OCI-LY1 (cell line): ENCODE measurements at regions not wholly inside any gene's neighbourhood (a gene's known extent, or its start where the extent isn't known, plus 50 kb on each side); places are given as distances from the start of the nearest gene placed in this dataset.

ENCODE experiments used
- H2AFZ ChIP-seq: fragments of 200-600 bp; sonication (generic), shearing (Covaris generic); 2 replicates; pipeline ENCODE4 v1.6.0; 2014; ENCODE audit warnings: antibody characterized with exemption, mild to moderate bottlenecking, low read length
- H3F3A ChIP-seq: fragments of 200-600 bp; sonication (generic), shearing (Covaris generic); 2 replicates; pipeline ENCODE4 v1.6.0; 2014; ENCODE audit warnings: mild to moderate bottlenecking, antibody characterized with exemption, low read length, moderate library complexity; ENCODE audit not compliant: insufficient read depth
- H3K27ac ChIP-seq: fragments of 200-600 bp; sonication (generic); 2 replicates; pipeline ENCODE4 v1.5.1; 2014; ENCODE audit warnings: low read length, mixed run types, mild to moderate bottlenecking, low read depth; ENCODE audit not compliant: poor library complexity, severe bottlenecking
- H3K27me3 ChIP-seq: fragments of 200-600 bp; sonication (generic); 2 replicates; pipeline ENCODE4 v1.6.0; 2014; ENCODE audit warnings: antibody characterized with exemption, mild to moderate bottlenecking, low read length, moderate library complexity; ENCODE audit not compliant: insufficient read depth
- H3K36me3 ChIP-seq: fragments of 200-600 bp; sonication (generic); 2 replicates; pipeline ENCODE4 v1.6.1; 2014; ENCODE audit warnings: mild to moderate bottlenecking, antibody characterized with exemption, low read length, moderate library complexity, mixed read lengths; ENCODE audit not compliant: insufficient read depth
- H3K4me1 ChIP-seq: fragments of 200-600 bp; sonication (generic); 2 replicates; pipeline ENCODE4 v1.5.1; 2014; ENCODE audit warnings: mild to moderate bottlenecking, low read length, moderate library complexity; ENCODE audit not compliant: insufficient read depth, severe bottlenecking
- H3K4me2 ChIP-seq: fragments of 200-600 bp; sonication (generic), shearing (Covaris generic); 2 replicates; pipeline ENCODE4 v1.6.1; 2014; ENCODE audit warnings: low read length
- H3K4me3 ChIP-seq: fragments of 200-600 bp; sonication (generic); 2 replicates; pipeline ENCODE4 v1.5.1; 2014; ENCODE audit warnings: low read length, low read depth, mild to moderate bottlenecking, mixed read lengths; ENCODE audit not compliant: poor library complexity, severe bottlenecking
- H3K79me2 ChIP-seq: fragments of 200-600 bp; shearing (Covaris generic); 2 replicates; pipeline ENCODE4 v1.6.1; 2016; ENCODE audit warnings: mixed run types, low read length, mixed read lengths; ENCODE audit not compliant: insufficient read depth
- H3K9ac ChIP-seq: fragments of 200-600 bp; sonication (generic), shearing (Covaris generic); 2 replicates; pipeline ENCODE4 v1.6.1; 2014; ENCODE audit warnings: mild to moderate bottlenecking, low read length, mixed read lengths
- H3K9me2 ChIP-seq: fragments of 200-600 bp; sonication (generic), shearing (Covaris generic); 2 replicates; pipeline ENCODE4 v1.6.1; 2014; ENCODE audit warnings: low read depth, mild to moderate bottlenecking, low read length, mixed read lengths
- H3K9me3 ChIP-seq: fragments of 200-600 bp; shearing (Covaris generic); 2 replicates; pipeline ENCODE4 v1.6.1; 2014; ENCODE audit warnings: low read length, mixed read lengths
- H4K20me1 ChIP-seq: fragments of 200-600 bp; sonication (generic), shearing (Covaris generic); 2 replicates; pipeline ENCODE4 v1.6.0; 2016; ENCODE audit warnings: mild to moderate bottlenecking, low read length; ENCODE audit not compliant: insufficient read depth
- CTCF ChIP-seq: fragments of 200-600 bp; sonication (generic), shearing (Covaris generic); IDR thresholded peaks from 2 replicates; pipeline ENCODE4 v1.5.1; 2017; ENCODE audit warnings: mild to moderate bottlenecking, antibody characterized with exemption, low read length, moderate library complexity, mixed read lengths
- EZH2 ChIP-seq: fragments of 200-600 bp; sonication (generic), shearing (Covaris generic); IDR thresholded peaks from 2 replicates; pipeline ENCODE4 v1.8.0; 2017; ENCODE audit warnings: borderline replicate concordance, mixed run types, mild to moderate bottlenecking, antibody characterized with exemption, low read length, moderate library complexity, mixed read lengths

GRCh38 chr2:153228904-153229303 lies 249.7 kb downstream of the RPRM start:
- no peaks in the 10 kb centered on the region for H3K9me3 ChIP-seq
- no peaks in the 10 kb centered on the region for H4K20me1 ChIP-seq
- H3K27me3 ChIP-seq, result no peaks in the 10 kb centered on the region
- no peaks in the 10 kb centered on the region for H3K4me1 ChIP-seq
- no peak overlapping the region for H3K9ac ChIP-seq
- no peaks in the 10 kb centered on the region for H3K9me2 ChIP-seq
- no peak overlapping the region for H3K27ac ChIP-seq
- no peak overlapping the region for H3K4me2 ChIP-seq
- no peaks in the 10 kb centered on the region for H3K36me3 ChIP-seq
- no peak overlapping the region for H3K4me3 ChIP-seq
- H3F3A ChIP-seq, result no peaks in the 10 kb centered on the region
- H3K79me2 ChIP-seq, result no peaks in the 10 kb centered on the region
- no peak overlapping the region for H2AFZ ChIP-seq
- no peak for TF ChIP-seq EZH2
- TF ChIP-seq CTCF, result no peak

- H3K4me2 ChIP-seq, result no peak overlapping the region
- H3K4me1 ChIP-seq, result no peaks in the 10 kb centered on the region
- H3K79me2 ChIP-seq, result no peaks in the 10 kb centered on the region
- H3K9me2 ChIP-seq, result no peaks in the 10 kb centered on the region
- no peak overlapping the region for H2AFZ ChIP-seq
- H3F3A ChIP-seq, result no peaks in the 10 kb centered on the region
- H3K4me3 ChIP-seq, result no peak overlapping the region
- TF ChIP-seq EZH2 (no peak), CTCF (no peak)
- no peak overlapping the region for H3K9ac ChIP-seq
- H3K27ac ChIP-seq, result no peak overlapping the region
- no peaks in the 10 kb centered on the region for H3K9me3 ChIP-seq
- no peaks in the 10 kb centered on the region for H3K27me3 ChIP-seq
- H3K36me3 ChIP-seq, result no peaks in the 10 kb centered on the region
- no peaks in the 10 kb centered on the region for H4K20me1 ChIP-seq
Observed at GRCh38 chr2:153227981-153228380, 250.6 kb downstream of the RPRM start.

- no peak for TF ChIP-seq CTCF
- no peak for TF ChIP-seq EZH2
- H3K4me1 ChIP-seq, result no peaks in the 10 kb centered on the region
- H3K27me3 ChIP-seq, result no peaks in the 10 kb centered on the region
- no peak overlapping the region for H3K4me3 ChIP-seq
- no peak overlapping the region for H3K27ac ChIP-seq
- H3K9ac ChIP-seq, result no peak overlapping the region
- H3K4me2 ChIP-seq, result no peak overlapping the region
- no peaks in the 10 kb centered on the region for H3K9me2 ChIP-seq
- H3F3A ChIP-seq, result no peaks in the 10 kb centered on the region
- H3K79me2 ChIP-seq, result no peaks in the 10 kb centered on the region
- no peaks in the 10 kb centered on the region for H4K20me1 ChIP-seq
- H3K36me3 ChIP-seq, result no peaks in the 10 kb centered on the region
- no peak overlapping the region for H2AFZ ChIP-seq
- H3K9me3 ChIP-seq, result no peaks in the 10 kb centered on the region
Observed at GRCh38 chr2:153222231-153223165, 256.1 kb downstream of the RPRM start.
